Right hindlimb (tissue), 1 donor: ENCODE measurements at regions not wholly inside any gene's neighbourhood (a gene's known extent, or its start where the extent isn't known, plus 50 kb on each side); places are given as distances from the start of the nearest gene placed in this dataset.

Experiments used
- DNase-seq: peaks from one replicate; pipeline ENCODE4 v3.0.0-alpha.2; 2018

DNA sequence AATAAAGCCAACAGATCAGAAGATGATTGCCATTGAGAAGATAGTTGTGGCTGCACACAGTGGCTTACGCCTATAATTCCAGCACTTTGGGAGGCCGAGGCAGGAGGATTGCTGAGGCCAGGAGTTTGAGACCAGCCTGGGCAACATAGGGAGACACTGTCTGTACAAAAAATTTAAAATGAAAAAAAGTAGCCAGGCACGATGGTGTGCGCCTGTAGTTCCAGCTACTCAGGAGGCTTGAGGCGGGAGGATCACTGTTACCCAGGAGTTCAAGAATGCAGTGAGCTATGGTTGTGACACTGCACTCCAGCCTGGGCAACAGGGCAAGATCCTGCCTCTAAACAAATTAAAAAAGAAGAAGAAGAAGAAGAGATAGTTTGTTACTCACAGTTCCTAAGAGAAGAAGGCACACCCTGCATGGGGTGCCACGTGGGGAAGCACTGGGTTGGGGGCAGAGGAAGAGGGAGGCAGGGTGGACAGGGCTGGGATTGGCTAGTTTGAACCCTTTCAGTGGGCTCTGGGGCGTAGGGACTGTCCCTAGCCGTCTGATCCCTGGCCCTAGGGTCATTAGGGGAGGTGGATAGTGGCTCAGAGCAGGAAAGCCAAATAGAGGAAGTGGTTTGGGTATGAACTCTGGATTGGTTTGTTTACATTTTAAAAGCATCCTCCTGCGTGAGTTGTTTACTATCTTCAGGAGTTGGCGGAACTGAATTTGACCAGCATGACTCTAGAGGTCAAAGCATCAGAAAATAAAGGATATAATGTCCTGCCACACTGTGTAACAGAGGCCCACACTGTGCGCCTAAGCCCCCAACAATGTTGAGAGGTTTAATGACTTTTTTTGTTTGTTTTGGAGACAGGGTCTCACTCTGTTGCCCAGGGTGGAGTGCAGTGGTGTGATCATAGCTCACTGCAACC is 60.5 kb upstream of the MEDAG start:
- no peak for DNase-seq

DNA sequence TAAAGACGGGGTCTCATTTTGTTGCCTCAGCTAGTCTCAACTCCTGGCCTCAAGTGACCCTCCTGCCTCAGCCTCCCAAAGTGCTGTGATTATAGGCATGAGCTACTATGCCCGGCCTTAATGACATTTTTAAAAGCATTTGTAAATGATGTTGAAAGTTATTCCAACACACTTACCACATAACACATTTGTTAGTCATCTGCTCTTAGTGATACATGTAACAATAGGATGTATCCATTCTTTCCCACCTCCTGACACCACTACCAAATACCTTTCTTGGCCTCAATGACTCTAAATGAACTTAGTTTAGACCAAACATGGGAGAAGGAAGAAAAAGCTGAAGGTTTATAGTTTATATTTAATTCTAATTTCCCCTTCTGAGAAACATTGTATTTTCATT is 59.8 kb upstream of the MEDAG start:
- no peak for DNase-seq

DNA sequence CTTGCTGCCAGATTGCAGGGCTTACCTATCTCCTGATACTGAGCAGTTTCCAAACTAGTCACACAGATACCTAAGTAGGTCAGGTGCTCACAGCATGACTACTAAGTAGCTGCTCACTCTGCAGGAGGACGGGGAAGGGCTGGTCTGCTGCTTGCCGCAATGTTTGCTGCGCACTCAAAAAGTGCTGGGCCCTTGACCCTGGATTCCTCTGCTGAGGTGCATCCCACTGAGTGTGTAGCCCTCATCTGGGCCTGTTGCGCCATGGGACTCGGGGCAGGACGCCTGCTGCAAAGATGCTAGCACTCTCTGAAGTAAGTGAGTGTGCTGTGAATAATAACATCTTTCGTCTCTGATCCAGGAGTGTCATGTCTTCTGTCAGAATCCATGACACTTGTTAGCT is 59.2 kb upstream of the MEDAG start:
- DNase-seq: no peak

GRCh38 chr13:30847650-30848307 is 58.3 kb upstream of the MEDAG start:
- DNase-seq: no peak

GRCh38 chr13:30848332-30849027 is 57.6 kb upstream of the MEDAG start:
- DNase-seq: no peak

- DNase-seq: no peak
These were observed 56.5 kb upstream of the MEDAG start for GRCh38 chr13:30849611-30850010.

GRCh38 chr13:30850204-30850866 is 55.7 kb upstream of the MEDAG start:
- no peak for DNase-seq

GRCh38 chr13:30850867-30851211 is 55.2 kb upstream of the MEDAG start:
- no peak for DNase-seq

DNA sequence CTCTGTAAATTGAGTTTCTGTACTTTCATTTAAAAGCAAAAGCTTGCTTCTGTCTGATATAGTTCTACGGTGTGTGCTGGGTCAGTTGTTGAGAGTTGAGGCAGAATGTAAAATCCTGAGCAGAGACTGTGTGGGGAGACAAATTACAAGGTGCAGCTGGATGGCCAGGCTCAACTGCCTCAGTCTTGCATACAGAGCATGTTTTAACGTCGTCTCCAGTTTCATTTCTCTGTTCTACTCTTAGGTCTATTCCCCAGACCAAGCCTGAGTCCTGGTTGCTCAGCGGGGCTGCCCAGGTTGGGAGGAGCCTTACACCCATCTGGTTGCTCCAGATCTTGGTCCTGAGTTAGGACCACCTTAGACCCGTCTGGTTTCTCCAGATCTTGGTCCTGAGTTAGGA is 54.4 kb upstream of the MEDAG start:
- no peak for DNase-seq

GRCh38 chr13:30855569-30855968 is 50.5 kb upstream of the MEDAG start:
- DNase-seq: no peak

DNA sequence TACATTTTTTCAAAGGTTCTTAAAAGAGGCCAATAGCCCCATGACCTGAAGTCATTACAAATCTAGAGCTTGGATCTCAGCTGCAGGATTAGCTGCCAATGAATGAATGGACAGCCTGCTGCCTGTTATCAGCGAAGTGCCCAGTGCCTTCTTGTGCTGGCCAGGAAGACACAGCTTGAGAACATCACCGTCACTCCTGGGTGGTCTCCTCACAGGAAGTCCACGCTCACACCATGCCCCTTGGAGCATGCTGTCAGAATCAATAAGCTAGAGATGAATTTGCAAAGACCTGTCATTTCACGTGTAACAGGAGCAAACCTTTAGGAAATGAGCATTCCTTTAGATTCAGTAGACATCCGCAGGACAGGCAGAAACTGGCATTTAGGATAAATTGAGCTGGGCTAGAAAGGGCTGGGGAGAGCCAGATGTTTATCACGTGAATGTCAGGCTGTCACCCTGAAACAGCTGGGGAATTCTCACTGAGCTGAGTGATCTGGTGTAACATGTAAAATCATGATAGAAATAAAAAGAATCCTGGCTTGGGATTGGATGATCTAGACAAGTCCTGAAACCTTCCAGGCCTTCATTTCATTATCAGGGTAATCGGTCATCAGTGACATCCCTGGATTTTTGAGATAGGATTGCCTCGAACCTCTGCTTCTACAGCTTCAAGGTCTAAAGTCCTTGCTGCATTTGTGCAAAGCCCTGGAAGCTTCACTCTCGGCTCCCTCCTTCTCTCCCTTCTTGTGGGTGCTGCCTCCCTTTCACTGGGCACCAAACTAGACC is 49.9 kb upstream of the MEDAG start:
- no peak for DNase-seq
